Activated naive CD4-positive, alpha-beta T cell treated with anti-CD3 and anti-CD28 coated beads, Interleukin-2, amount 50 U/mL, for 16 hours (primary cell): ENCODE measurements at regions not wholly inside any gene's neighbourhood (a gene's known extent, or its start where the extent isn't known, plus 50 kb on each side); places are given as distances from the start of the nearest gene placed in this dataset.

Source experiments
- DNase-seq: peaks from one replicate; pipeline ENCODE4 v3.0.0-alpha.2; 2020

DNA sequence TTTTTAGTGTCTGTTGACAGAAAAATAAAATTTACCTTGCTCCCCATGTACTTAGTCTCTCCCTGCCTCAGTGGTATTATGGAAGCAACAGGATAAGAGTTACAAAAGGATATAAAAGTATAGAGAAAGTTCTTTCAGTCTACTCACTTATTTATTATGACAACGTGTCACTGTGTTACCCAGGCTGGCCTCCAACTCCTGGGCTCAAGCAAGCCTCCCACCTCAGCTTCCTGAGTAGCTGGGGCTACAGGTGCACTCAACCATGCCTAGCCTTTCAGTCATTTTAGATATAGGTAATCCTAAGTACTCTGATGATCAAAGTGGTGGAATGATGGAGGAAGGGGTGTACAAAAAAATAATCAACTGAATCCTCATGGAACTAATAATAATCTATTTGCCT lies 215.2 kb upstream of the MKLN1 start:
- no peak for DNase-seq

DNA sequence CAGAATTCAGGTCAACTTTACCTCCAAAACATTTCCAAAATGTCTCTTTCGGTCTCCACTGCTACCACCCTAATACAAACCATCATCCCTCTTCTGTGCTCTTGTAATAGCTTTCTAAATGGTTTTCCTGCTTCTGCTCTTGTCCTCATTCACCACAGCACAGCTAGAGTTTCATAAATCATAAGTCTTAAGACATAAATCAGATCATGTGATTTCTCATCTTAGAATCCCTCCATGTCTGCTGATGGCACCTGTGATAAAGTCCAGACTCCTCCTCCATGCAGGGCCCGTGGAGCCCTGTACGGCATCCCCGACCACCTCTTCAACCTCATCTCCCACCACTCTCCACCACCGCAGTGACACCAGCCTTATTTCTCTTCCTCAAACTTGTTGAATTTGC lies 212.3 kb upstream of the MKLN1 start:
- no peak for DNase-seq

DNA sequence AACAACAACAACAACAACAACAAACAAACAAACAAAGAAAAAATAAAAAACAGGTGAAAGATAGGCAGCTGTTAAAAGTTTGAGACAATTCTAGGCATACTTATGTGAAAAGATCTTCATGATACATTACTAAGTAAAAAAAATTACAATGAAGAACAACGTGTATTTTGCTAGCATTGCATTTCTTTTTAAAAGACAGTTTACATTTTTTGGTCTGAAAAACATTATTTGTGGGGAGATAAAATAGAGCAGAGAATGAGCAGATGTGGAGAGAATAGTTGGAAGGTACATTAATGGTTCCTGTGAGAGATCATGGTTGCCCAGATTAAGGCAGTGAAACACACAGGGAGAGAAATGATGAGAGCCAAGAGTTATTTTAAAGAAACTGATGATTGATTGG lies 210.2 kb upstream of the MKLN1 start:
- no peak for DNase-seq

DNA sequence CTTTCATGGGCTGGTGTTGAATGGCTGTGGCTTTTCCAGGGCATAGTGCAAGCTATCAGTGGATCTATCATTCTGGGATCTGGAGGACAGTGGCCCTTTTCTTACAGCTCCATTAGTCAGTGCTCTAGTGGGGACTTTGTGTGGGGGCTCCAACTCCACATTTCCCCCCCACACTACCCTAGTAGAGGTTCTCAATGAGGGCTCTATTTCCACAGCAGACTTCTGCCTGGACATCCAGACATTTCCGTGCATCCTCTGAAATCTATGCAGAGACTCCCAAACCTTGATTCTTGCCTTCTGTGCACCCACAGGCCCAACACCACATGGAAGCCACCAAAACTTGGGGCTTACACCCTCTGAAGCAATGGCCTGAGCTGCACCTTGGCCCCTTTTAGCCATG lies 208.3 kb upstream of the MKLN1 start:
- no peak for DNase-seq

DNA sequence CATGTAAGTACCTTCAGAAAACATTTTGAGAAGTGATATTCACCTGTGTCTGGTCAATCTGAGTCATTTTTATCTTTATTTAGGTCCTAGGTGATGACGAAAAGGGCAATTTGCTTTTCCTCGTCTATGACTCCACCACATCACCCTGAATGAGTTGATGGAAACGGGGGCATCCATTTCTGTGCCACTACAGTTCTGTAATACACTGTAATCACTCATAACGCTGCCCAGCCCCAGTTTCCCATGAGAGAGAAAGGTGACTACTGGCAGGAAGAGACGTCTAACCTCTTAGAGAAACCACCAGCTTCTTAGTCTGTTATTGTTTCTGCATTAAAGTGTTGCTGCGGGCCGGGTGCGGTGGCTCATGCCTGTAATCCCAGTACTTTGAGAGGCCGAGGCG lies 205.3 kb upstream of the MKLN1 start:
- no peak for DNase-seq

DNA sequence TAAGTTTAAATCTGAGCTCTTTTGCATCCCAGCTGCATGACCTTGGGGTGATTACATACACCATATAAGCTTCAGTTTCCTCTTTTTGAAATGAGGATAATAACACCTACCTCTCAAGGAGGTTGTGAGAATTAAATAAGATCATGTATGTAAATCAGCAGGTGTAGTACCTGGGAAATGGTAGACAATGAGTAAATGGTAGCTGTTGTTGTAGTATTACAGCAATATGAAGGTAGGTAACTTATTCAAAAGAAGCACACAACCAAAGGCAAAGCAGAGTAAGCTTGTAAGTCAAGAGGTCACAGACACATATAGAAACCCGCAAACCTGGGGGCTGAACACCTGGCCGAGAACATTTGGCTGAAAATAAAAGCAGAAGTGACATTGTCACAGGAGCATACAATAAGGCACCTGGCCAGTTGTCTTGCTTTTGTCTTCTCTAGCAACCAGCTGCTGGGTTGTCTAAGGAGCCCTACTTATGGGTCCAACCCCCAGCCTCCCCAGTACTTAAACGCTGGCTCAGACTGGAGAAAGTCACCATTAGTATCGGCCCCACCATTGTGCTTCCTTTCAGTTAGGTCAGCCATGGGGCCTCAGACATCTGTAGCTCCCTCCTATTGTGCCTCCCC lies 203.6 kb upstream of the MKLN1 start:
- DNase-seq, result no peak

DNA sequence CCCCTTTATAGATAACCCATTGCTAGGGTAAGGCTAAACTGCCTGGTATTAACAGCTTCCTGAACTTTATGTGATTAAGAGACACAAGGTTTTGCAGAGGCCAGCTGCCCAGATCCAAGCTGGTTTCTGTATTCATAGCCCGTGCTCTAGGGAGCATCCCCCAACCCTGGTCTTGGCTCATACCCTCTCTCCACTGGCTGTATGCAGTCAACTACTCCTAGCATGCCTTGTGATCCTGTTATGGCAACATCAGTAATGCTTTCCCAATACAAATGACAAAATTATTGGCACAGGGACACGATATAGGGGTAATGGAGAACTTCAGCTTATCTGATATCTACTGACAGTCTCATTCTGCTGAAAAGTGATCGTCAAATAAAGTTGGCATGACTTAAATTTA lies 202.8 kb upstream of the MKLN1 start:
- DNase-seq, result no peak

DNA sequence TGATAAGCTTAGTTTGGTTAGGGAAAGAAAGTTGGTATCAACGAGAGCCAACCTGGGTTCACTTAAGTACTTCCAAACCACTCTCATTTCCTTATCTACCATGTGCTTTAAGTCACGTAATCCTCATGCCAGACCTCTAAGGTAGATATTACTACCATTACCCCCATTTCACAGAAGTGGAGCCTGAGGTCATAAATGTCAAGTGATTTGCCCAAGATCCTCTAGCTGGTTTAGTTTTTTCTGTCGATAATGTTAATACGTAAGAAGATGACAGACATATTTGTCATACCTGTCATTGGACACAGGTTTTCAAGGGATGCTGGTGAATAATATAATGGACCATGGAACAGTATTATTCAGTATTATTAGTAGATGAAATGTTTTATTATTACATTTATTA lies 197.4 kb upstream of the MKLN1 start:
- DNase-seq, result no peak

DNA sequence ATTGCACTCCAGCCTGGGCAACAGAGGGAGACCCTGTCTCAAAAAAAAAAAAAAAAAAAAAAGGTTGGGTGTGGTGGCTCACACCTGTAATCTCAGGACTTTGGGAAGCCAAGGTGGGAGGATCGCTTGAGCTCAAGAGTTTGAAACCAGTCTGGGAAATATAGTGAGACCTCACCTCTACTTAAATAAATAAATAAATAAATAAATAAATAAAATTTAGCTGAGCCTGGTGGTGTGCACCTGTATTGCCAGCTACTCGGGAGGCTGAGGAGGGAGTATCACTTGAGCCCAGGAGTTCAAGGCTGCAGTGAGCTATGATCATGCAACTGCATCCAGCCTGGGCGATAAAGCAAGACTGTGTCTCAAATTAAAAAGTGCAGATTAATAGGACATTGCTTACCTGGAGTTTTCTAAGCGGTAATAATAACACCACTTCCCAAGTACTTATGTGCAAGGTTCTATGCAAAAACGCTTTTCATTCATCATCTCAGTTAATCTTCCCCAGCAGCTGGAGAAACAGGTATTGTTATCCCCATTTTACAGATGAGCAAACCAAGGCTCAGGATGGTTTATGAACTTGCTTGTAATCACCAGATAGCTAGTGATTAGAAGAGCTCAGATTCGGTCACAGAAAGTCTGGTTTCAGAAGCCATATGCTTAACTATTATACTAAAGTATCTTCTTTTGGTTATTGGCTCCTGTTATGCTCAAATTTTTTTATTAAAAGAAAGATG lies 196.5 kb upstream of the MKLN1 start:
- no peak for DNase-seq

DNA sequence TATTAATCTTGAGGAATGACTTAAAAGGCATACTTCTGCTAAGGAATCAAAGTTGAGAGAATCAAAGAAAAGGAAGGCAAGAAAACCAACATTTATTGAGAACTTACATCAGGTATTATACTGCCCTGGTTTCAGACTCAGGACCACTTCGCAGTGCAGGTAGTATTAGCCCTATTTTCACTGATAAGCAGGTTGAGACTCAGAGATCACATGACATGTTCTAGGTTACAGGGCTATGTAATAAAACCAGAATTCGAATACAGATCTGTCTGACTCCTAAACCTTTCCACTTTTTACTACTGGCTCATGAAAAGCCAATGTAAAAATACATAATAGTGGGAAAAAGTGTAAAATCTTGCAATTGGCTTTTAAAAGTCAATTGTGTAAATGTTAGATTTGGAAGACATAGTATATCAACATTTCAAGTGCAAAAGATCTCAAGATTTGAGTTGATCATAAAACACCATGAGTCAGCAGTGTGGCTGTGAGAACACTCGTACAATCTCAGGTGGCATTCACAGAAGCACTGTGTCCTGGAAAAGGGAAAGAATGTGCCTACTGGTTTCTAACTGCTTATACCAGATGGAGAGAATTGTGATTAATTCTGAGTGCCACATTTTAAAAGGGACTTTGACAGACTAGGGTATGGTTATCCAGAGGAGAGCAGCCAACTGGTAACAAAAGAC lies 195.8 kb upstream of the MKLN1 start:
- DNase-seq, result no peak

DNA sequence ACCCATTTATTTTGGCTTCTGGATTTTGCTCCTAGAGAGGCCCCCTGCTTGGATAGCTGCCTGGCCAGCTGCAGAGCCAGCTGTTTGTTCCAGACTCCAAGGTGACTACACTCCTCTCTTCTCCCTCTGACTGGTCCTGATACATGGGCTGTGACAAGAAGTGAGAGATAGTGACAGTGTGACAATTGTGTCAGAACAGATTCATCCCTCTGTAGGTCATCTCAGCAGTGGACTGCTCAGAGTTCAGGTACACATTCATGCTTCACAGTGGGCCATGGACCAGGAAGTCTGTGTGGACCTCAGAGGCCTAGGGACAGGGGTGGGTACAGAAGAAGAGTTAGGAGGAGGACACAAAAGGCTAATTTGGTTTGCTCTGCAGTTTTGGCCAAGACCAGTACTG lies 188.2 kb upstream of the MKLN1 start:
- DNase-seq, result no peak

DNA sequence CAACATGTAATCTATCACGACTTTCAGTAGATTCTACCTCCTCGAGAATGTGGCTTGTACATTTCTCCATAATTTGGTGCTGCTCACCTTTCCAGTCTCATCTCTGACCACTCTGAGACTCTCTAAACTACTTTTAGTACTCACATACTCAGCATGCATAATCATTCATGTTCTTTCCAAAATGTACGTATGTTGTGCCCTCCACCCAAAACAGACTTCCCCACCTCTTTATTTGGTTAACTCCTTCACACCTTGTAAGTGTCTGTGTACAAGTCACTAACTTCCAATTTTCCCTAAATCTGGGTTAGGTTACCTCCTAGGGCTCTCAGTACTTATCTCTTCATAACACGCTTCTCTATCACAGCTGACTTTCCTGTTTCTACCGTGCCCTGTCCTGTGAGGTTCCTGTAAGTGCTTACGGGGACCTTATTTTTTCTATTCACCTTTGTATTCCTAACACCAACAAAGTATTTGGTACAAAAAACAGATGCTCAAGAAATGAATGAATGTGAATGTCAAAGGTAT lies 186.2 kb upstream of the MKLN1 start:
- DNase-seq, result no peak

DNA sequence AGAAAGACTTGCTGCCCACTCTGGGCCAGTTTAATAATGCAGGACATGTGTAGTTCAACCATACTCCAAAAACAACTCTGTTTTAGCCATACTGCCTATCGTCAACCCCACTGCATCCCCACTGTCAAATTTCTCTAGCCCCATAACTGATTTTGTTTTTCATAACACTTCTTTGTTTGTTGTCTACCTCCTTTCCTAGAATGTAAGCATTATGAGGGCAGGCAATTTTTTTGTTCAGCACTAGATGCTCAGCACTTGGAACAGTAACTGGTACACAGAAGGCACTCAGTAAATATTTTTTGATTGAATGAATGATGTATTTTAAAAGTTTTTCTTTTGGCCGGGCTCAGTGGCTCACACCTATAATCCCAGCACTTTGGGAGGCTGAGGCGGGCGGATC lies 183.8 kb upstream of the MKLN1 start:
- DNase-seq, result no peak

DNA sequence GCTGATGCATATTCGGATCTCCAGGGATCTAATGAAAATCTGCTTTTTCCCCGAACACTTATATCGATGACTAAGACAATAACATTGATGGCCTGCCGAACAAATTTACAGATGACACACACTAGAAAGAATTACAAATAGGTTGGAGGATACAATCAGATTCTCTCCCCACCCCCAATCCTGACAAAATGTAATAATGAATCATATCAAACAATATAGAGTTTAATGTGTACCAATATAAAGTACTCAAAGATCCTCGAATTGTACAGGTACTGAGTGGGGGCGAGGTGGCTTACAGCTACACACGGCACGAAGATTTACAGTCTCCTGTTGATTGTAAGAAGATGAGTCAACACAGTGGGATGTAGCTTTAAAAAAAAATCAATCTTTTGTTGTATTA lies 182.7 kb upstream of the MKLN1 start:
- DNase-seq, result no peak

DNA sequence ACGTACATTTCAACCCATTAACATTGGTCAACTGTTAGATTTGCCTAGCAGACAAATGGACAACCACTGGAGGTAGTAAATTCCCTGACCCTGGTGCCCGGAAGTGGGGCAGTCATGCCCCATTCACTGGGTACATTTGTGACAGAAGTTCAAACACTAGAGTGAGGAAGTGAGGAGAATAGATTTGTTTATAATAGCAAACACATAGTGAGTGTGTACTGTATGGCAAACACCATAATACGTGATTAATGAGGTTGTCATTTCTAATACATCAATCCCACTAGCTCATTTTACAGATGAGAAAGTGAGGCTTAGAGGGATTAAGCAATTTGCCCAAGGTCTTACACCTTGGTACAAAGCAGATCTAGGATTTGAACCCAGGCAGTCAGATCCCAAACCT lies 181.9 kb upstream of the MKLN1 start:
- no peak for DNase-seq

DNA sequence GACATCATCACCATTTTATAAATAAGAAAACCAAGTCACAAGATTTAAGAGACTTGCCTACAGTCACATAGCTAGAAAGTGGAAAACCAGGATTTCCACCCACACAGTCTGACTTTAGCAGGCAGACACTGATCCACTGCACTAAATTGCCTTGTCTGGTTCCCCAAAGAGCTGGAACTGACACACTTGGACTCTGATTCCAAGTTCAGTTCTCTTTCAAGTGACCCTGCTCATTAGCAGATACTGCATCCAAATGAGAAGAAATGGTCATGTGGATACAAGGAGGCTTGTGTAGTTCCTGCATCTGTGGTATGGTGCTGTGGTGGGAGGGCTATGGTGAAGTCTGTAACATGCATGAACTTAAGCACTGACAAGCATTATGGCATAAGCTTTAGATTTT lies 180.1 kb upstream of the MKLN1 start:
- DNase-seq, result no peak

DNA sequence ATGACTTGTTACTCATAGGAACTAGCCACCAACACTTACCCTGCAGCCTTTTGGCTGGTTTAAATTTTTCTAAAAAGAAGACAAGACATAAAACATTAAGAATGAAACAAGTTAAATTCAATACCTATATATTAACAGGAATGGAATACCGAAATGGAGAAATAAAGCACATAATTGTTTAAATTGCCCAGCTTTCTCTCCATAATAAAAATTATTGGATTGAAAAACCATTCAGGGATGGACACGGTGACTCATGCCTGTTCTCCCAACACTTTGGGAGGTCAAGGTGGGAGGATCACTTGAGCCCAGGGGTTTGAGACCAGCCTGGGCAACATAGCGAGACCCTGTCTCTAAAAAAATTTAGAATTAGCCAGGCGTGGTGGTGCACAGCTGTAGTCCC lies 179.4 kb upstream of the MKLN1 start:
- DNase-seq, result no peak

DNA sequence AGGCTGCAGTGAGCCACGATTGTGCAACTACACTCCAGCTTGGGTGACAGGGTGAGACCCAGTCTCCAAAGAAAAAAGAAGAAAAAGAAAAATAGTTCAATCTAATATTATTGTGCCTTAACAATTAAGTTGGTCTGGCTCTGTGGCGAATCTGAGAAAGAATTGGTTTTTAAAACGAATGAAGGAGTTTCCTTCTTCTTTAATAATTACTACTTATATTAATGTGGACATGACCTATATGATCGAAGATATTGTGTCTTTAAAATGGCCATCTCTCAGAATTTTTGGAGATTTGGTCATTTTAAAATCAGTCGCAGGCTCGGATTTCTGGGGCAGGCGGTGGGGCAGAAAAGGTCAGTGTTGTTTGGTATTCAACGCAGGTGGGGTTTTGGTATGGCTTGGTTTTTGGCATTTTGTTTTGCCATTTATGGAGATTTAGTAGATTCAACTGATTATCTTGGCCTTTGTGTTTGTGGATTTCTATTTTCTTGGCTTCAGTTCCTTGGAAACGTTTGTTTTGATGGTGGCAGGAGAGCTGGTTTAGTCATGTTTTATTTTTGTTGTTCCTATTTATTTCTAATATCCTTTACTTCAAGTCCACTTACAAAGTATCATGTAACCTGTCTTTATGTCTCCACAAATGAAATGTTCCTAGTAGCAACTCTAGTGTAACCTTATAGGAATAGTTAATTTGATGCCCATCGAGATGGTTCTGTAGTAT lies 178.8 kb upstream of the MKLN1 start:
- no peak for DNase-seq

DNA sequence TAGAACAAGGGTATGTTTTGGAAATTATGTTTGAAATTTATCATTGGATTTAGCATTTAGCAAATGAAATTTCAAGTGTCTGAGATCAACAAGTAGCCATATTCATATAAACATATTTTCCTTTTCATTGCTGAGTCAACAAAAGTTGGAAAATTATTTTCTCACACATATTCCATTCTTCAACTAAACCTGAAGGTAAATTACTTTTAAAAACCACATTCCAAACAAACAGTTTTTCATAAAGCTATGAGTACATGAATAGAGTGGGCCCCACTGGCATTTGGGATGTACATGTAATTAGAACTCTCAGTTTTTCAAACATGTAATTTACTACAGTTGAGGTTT lies 178.3 kb upstream of the MKLN1 start:
- DNase-seq, result no peak

DNA sequence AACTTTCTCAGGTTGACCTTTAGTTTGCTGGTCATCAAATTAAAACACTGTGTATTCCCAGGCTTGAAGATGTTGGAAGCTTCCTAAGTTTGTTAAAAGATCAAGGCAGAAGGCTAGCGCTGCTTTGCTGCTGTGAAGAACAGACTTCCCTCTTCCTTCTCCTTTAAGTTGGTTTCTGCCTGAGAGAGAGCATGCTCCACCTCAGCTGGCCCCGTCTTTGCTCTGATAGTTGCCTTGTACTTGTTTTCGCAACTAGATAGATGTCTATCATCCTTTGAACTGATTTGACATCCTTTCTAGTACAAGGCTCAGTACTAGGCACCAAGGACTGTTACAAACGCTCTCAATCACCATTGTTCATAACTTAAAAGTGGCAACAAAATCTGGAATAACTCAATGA lies 177.8 kb upstream of the MKLN1 start:
- no peak for DNase-seq

DNA sequence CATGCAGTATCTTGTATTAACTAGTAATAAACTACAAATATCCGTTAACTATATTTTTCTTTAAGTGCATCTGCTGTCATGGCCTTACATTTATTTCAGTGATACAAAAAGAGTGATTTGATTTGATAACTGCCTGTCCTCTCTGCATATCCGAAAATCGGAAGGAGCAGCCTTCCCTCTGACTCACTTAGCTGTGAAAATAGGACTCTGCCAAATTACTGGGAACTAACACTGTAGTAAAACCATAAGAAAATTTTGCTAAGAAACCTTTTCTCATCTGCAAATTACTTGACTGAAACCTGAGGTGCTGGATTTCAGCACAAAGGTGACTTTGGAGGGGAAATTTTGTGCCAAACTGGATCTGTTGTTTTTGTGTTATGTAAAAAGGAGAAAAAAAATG lies 176.6 kb upstream of the MKLN1 start:
- no peak for DNase-seq

DNA sequence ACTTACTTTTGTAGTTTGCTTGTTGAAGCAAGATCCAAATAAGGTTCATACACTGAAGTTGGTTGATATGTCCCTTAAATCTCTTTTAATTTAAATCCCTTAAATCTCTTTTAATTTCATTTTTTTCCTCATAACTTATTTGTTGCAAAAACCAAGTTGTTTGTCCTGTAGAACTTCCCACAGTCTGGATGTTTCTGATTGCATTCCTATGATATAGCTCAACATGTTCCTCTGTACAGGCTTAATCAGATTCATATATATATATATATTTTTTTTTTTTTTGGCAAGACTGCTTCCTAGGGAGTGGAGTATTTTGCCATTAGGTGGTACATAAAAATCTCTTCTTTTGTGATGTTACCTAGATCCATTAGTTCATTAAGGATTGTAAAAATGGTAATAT lies 174.9 kb upstream of the MKLN1 start:
- no peak for DNase-seq

DNA sequence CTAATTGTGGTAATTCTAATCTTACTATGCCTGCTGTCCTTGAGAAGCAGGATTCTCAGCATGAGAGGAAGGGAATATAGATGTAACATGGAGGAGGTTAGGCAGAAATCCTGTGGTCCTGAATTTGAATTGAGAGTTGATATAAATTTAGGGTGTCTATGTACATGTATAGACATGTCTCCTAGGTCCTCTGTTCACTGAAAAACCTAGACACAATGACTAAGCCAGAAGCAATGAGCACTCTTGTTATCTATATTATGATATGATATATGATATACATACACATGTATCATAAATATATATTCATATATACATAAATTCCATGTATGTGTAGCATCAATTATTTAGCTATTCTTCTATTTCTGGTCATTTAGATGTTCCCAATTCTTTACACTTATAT lies 173.3 kb upstream of the MKLN1 start:
- DNase-seq, result no peak
